Urinary bladder (tissue), 3 donors: ENCODE measurements at regions not wholly inside any gene's neighbourhood (a gene's known extent, or its start where the extent isn't known, plus 50 kb on each side); places are given as distances from the start of the nearest gene placed in this dataset.
"Not testable (repeated sequence)": the region's sequence is repeated elsewhere in the genome, so short reads cannot be mapped to it uniquely, and the experiment has no call there.

ENCODE experiments used
- DNase-seq: peaks from one replicate; pipeline ENCODE4 v3.0.0-alpha.2; 2015; ENCODE audit errors: extremely low spot score
- H3K27ac ChIP-seq: one replicate; pipeline ENCODE4 v1.5.1; 2013; ENCODE audit warnings: low read depth, mild to moderate bottlenecking, moderate library complexity
- H3K36me3 ChIP-seq: one replicate; pipeline ENCODE4 v1.6.1; 2013; ENCODE audit warnings: mild to moderate bottlenecking, moderate library complexity; ENCODE audit not compliant: insufficient read depth
- H3K4me1 ChIP-seq: one replicate; pipeline ENCODE4 v1.6.1; 2013; ENCODE audit warnings: mild to moderate bottlenecking, moderate library complexity; ENCODE audit not compliant: insufficient read depth
- H3K4me3 ChIP-seq: one replicate; pipeline ENCODE4 v1.5.1; 2013; ENCODE audit warnings: low read depth, low read length
- WGBS: extraction: QIAGEN DNeasy Blood & Tissue Kit; methylation state at CpG from one replicate; pipeline ENCODE4 v1.1.7; 2013; 5-methylcytosine and 5-hydroxymethylcytosine counted together
- donor health status: healthy with polysubstance abuse.
- donor health status: healthy.

- Histone ChIP-seq H3K4me1 (no peaks in the 10 kb centered on the region), H3K36me3 (no peaks in the 10 kb centered on the region), H3K27ac (no peak overlapping the region), H3K4me3 (no peak overlapping the region)
- no peak for DNase-seq
Measured at GRCh38 chr12:32989705-32990104, 93.1 kb upstream of the PKP2 start.

GRCh38 chr12:32988982-32989381 is 92.4 kb upstream of the PKP2 start:
- Histone ChIP-seq H3K4me3 (no peak overlapping the region), H3K4me1 (no peaks in the 10 kb centered on the region), H3K27ac (no peak overlapping the region), H3K36me3 (no peaks in the 10 kb centered on the region)
- WGBS: 57% methylated on average over 4 of the region's 4 CpGs
- DNase-seq: no peak

- 45% methylated on average over 1 of the region's 1 CpG for WGBS
Measured at GRCh38 chr12:32987512-32987911, 90.9 kb upstream of the PKP2 start.

GRCh38 chr12:32983968-32984367 is 87.4 kb upstream of the PKP2 start:
- 77% methylated on average over 4 of the region's 4 CpGs for WGBS
- Histone ChIP-seq H3K4me1 (no peaks in the 10 kb centered on the region), H3K27ac (no peak overlapping the region), H3K36me3 (no peaks in the 10 kb centered on the region), H3K4me3 (no peak overlapping the region)
- no peak for DNase-seq

More at GRCh38 chr12:32987512-32987911, 90.9 kb upstream of the PKP2 start:
- no peak overlapping the region for H3K27ac ChIP-seq
- no peaks in the 10 kb centered on the region for H3K4me1 ChIP-seq
- no peaks in the 10 kb centered on the region for H3K36me3 ChIP-seq
- no peak for DNase-seq
- H3K4me3 ChIP-seq: no peak overlapping the region

- Histone ChIP-seq H3K27ac (no peak overlapping the region), H3K4me3 (no peak overlapping the region), H3K36me3 (no peaks in the 10 kb centered on the region), H3K4me1 (no peaks in the 10 kb centered on the region)
- 17% methylated on average over 10 of the region's 10 CpGs for WGBS
- no peak for DNase-seq
Measured at GRCh38 chr12:32983332-32983731, 86.8 kb upstream of the PKP2 start.

GRCh38 chr12:32981139-32981538 is 84.6 kb upstream of the PKP2 start:
- H3K36me3 ChIP-seq: no peaks in the 10 kb centered on the region
- DNase-seq: no peak
- H3K4me1 ChIP-seq: no peaks in the 10 kb centered on the region
- 66% methylated on average over 4 of the region's 4 CpGs for WGBS
- H3K27ac ChIP-seq: no peak overlapping the region
- H3K4me3 ChIP-seq: no peak overlapping the region

GRCh38 chr12:32975122-32975521 is 78.5 kb upstream of the PKP2 start:
- H3K4me3 ChIP-seq: no peak overlapping the region
- WGBS: 83% methylated on average over 3 of the region's 3 CpGs
- H3K36me3 ChIP-seq: no peaks in the 10 kb centered on the region
- H3K27ac ChIP-seq: no peak overlapping the region
- no peak for DNase-seq
- H3K4me1 ChIP-seq: no peaks in the 10 kb centered on the region

GRCh38 chr12:32970465-32971110 is 74.0 kb upstream of the PKP2 start:
- H3K27ac ChIP-seq: no peak overlapping the region
- DNase-seq: no peak
- H3K4me1 ChIP-seq: no peaks in the 10 kb centered on the region
- H3K4me3 ChIP-seq: no peak overlapping the region
- 70% methylated on average over 6 of the region's 6 CpGs for WGBS
- no peaks in the 10 kb centered on the region for H3K36me3 ChIP-seq

- DNase-seq: no peak
- Histone ChIP-seq H3K27ac (no peak overlapping the region), H3K4me3 (no peak overlapping the region), H3K36me3 (no peaks in the 10 kb centered on the region), H3K4me1 (no peaks in the 10 kb centered on the region)
- WGBS: 78% methylated on average over 9 of the region's 9 CpGs
Measured at GRCh38 chr12:32964981-32965585, 68.5 kb upstream of the PKP2 start.

- not testable (repeated sequence) for H3K36me3 ChIP-seq, H3K4me1 ChIP-seq, DNase-seq, H3K4me3 ChIP-seq, H3K27ac ChIP-seq
- 86% methylated on average over 10 of the region's 10 CpGs for WGBS
Measured at GRCh38 chr12:32956418-32956817, 59.8 kb upstream of the PKP2 start.

GRCh38 chr12:32952681-32953080 is 56.1 kb upstream of the PKP2 start:
- H3K4me3 ChIP-seq: no peak overlapping the region
- no peak overlapping the region for H3K27ac ChIP-seq
- H3K4me1 ChIP-seq: no peaks in the 10 kb centered on the region
- DNase-seq: no peak
- H3K36me3 ChIP-seq: no peaks in the 10 kb centered on the region
- 25% methylated on average over 3 of the region's 3 CpGs for WGBS

GRCh38 chr12:32949815-32950214 is 53.2 kb upstream of the PKP2 start:
- 79% methylated on average over 3 of the region's 3 CpGs for WGBS
- H3K36me3 ChIP-seq: no peaks in the 10 kb centered on the region
- no peak for DNase-seq
- H3K27ac ChIP-seq: no peak overlapping the region
- no peaks in the 10 kb centered on the region for H3K4me1 ChIP-seq
- H3K4me3 ChIP-seq: no peak overlapping the region

- WGBS: 78% methylated on average over 4 of the region's 4 CpGs
Measured at GRCh38 chr12:32947206-32948067, 50.9 kb upstream of the PKP2 start.

More at GRCh38 chr12:32947206-32948067, 50.9 kb upstream of the PKP2 start:
- DNase-seq: peak; percentile 69
- no peaks in the 10 kb centered on the region for H3K4me1 ChIP-seq
- H3K36me3 ChIP-seq: no peaks in the 10 kb centered on the region
- H3K27ac ChIP-seq: no peak overlapping the region
- no peak overlapping the region for H3K4me3 ChIP-seq
